DND-41 (cell line): ENCODE measurements at regions not wholly inside any gene's neighbourhood (a gene's known extent, or its start where the extent isn't known, plus 50 kb on each side); places are given as distances from the start of the nearest gene placed in this dataset.

ENCODE experiments used
- ATAC-seq: fragments of 200-7000 bp; cut with Tn5 transposase; 3 replicates; pipeline ENCODE4 v1.9.1; 2021; ENCODE audit warnings: low read depth; ENCODE audit not compliant: insufficient read depth
- DNase-seq: peaks from one replicate; pipeline ENCODE4 v3.0.0-alpha.2; 2020
- H2AFZ ChIP-seq: 2 replicates; pipeline ENCODE4 v1.6.0; 2012; ENCODE audit warnings: low read depth, low read length
- H3K27ac ChIP-seq: 2 replicates; pipeline ENCODE4 v1.5.1; 2012; ENCODE audit warnings: low read length, inconsistent platforms
- H3K27me3 ChIP-seq: fragments of 200-600 bp; sonication (generic); 2 replicates; pipeline ENCODE4 v1.6.0; 2012; ENCODE audit warnings: low read length, mild to moderate bottlenecking, inconsistent platforms; ENCODE audit not compliant: insufficient read depth, poor library complexity
- H3K36me3 ChIP-seq: 2 replicates; pipeline ENCODE4 v1.5.1; 2012; ENCODE audit warnings: low read length, inconsistent platforms; ENCODE audit not compliant: insufficient read depth
- H3K4me1 ChIP-seq: 2 replicates; pipeline ENCODE4 v1.5.1; 2012; ENCODE audit warnings: mild to moderate bottlenecking, low read length; ENCODE audit not compliant: insufficient read depth
- H3K4me2 ChIP-seq: 2 replicates; pipeline ENCODE4 v1.6.0; 2012; ENCODE audit warnings: mild to moderate bottlenecking, moderate library complexity, low read length, inconsistent platforms; ENCODE audit not compliant: insufficient read depth
- H3K4me3 ChIP-seq, 2 experiments: fragments of 200-600 bp in 1 of 2; shearing (Covaris generic) in 1 of 2; 2 replicates each; pipeline ENCODE4 v1.5.1; 2012 to 2016; ENCODE audit warnings: inconsistent platforms in 2 of 2, low read length in 2 of 2, mild to moderate bottlenecking in 2 of 2, low read depth in 1 of 2, moderate library complexity in 1 of 2
- H3K79me2 ChIP-seq: 2 replicates; pipeline ENCODE4 v1.6.0; 2012; ENCODE audit warnings: low read length, inconsistent platforms; ENCODE audit not compliant: insufficient read depth
- H3K9ac ChIP-seq: 2 replicates; pipeline ENCODE4 v1.6.0; 2012; ENCODE audit warnings: low read depth, mild to moderate bottlenecking, inconsistent platforms, low read length, moderate library complexity
- H3K9me3 ChIP-seq: 2 replicates; pipeline ENCODE4 v1.5.1; 2012; ENCODE audit warnings: low read length, moderate library complexity, mild to moderate bottlenecking, inconsistent platforms; ENCODE audit not compliant: insufficient read depth, severe bottlenecking
- H4K20me1 ChIP-seq: 2 replicates; pipeline ENCODE4 v1.6.0; 2012; ENCODE audit warnings: low read length; ENCODE audit not compliant: insufficient read depth
- EZH2 ChIP-seq: IDR thresholded peaks from 3 replicates; pipeline ENCODE4 v1.6.1; 2012; ENCODE audit warnings: borderline replicate concordance, low read depth, mild to moderate bottlenecking, moderate library complexity, low read length, inconsistent platforms; ENCODE audit not compliant: severe bottlenecking
- TF ChIP-seq, protein P1 (sequence below): IDR thresholded peaks from 2 replicates; pipeline ENCODE4 v1.5.1; 2012; ENCODE audit warnings: borderline replicate concordance, low read length, moderate library complexity, mild to moderate bottlenecking; ENCODE audit not compliant: poor library complexity, severe bottlenecking; ENCODE audit errors: extremely low read depth

DNA sequence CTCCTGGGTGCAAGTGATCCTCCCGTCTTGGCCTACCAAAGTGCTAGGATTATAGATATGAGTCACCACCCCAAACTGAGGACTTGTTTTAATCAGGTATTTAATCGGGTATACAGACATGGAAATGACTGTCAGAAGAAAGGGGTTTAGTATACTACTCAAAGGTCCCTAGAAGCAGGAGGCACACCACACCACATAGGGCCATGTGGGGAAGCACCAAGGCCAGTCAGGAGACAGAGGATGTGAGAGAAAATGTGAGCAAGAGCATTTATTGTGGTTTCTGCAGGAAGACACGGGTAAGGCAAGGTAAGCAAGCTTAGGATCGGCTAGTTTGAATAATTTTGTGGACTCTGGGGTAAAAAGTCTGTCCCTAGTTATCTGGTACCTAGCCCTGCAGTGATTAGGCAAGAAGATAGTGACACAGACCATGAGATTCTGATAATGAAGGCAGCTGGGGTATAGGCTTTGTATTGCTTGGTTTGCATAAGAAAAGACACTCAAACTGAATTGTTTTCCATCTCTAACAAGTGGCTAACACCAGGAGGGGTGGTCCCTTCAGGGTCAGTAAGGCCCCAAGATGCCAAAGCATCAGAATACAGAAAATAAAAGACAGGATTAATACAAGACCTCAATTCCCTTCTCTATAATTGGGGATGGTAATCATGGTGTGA lies 408.8 kb upstream of the F9 start:
- H2AFZ ChIP-seq, result no peak overlapping the region
- no peak for DNase-seq
- TF ChIP-seq EZH2, result no peak
- TF ChIP-seq, protein P1, sequence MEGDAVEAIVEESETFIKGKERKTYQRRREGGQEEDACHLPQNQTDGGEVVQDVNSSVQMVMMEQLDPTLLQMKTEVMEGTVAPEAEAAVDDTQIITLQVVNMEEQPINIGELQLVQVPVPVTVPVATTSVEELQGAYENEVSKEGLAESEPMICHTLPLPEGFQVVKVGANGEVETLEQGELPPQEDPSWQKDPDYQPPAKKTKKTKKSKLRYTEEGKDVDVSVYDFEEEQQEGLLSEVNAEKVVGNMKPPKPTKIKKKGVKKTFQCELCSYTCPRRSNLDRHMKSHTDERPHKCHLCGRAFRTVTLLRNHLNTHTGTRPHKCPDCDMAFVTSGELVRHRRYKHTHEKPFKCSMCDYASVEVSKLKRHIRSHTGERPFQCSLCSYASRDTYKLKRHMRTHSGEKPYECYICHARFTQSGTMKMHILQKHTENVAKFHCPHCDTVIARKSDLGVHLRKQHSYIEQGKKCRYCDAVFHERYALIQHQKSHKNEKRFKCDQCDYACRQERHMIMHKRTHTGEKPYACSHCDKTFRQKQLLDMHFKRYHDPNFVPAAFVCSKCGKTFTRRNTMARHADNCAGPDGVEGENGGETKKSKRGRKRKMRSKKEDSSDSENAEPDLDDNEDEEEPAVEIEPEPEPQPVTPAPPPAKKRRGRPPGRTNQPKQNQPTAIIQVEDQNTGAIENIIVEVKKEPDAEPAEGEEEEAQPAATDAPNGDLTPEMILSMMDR, result no peak
- no peaks in the 10 kb centered on the region for H4K20me1 ChIP-seq
- H3K27ac ChIP-seq, result no peak overlapping the region
- no peaks in the 10 kb centered on the region for H3K4me1 ChIP-seq
- ATAC-seq, result no peak
- no peak overlapping the region for H3K4me2 ChIP-seq
- no peak overlapping the region for H3K9ac ChIP-seq
- no peak overlapping the region for H3K4me3 ChIP-seq
- H3K27me3 ChIP-seq, result no peaks in the 10 kb centered on the region
- H3K79me2 ChIP-seq, result no peaks in the 10 kb centered on the region
- H3K36me3 ChIP-seq, result no peaks in the 10 kb centered on the region
- no peaks in the 10 kb centered on the region for H3K9me3 ChIP-seq

DNA sequence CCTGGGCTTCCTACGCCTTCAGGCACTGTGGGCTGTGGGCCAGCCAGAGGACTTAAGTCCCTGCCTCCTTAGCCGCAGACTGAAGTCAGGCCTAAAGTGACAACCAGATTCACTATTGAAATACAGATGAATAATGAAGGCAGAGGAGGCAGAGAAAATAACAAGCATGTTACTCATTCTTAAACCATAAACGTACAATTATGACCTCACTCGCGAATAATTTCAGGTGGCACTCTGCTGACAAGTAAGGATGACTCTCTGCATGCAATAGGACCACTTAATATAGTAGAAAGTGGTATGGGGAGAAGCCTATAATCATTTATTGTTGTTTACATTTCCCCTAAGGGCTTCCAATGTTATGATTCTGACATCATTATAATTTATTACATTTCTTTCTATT lies 409.2 kb upstream of the FGF13 start:
- H3K4me2 ChIP-seq, result no peak overlapping the region
- no peak overlapping the region for H3K9ac ChIP-seq
- H3K9me3 ChIP-seq, result no peaks in the 10 kb centered on the region
- H4K20me1 ChIP-seq, result no peaks in the 10 kb centered on the region
- DNase-seq, result no peak
- no peak overlapping the region for H3K4me3 ChIP-seq
- H3K36me3 ChIP-seq, result no peaks in the 10 kb centered on the region
- no peak overlapping the region for H3K27ac ChIP-seq
- no peaks in the 10 kb centered on the region for H3K4me1 ChIP-seq
- no peak for ATAC-seq
- H2AFZ ChIP-seq, result no peak overlapping the region
- no peaks in the 10 kb centered on the region for H3K79me2 ChIP-seq
- TF ChIP-seq, protein P1, result no peak
- TF ChIP-seq EZH2, result no peak
- H3K27me3 ChIP-seq, result no peaks in the 10 kb centered on the region

DNA sequence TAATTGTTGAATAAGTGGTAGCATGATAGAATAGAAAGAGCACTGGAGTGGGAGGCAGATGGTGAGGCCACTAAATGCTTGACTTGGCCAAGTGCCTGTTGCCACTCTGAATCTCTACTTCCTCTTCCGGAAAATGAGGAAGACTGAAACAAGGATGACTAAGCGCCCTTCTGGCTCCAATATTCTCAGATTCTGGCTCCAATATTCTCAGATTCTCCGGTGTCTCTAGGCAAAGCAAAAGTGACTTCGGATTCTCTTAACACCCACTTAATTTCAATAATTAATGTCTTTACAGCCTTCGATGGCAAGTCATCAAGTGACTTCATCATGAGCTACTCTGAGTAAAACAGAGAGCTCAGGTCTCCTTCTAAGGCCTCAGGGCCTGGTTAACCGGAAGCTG lies 402.2 kb upstream of the FGF13 start:
- Histone ChIP-seq H3K27me3 (no peaks in the 10 kb centered on the region), H3K27ac (no peak overlapping the region), H3K9ac (no peak overlapping the region), H3K4me1 (no peaks in the 10 kb centered on the region), H3K4me2 (no peak overlapping the region), H3K4me3 (no peak overlapping the region), H2AFZ (no peak overlapping the region), H3K36me3 (no peaks in the 10 kb centered on the region), H3K9me3 (no peaks in the 10 kb centered on the region), H3K79me2 (no peaks in the 10 kb centered on the region), H4K20me1 (no peaks in the 10 kb centered on the region)
- TF ChIP-seq, protein P1, result no peak
- TF ChIP-seq EZH2, result no peak
- ATAC-seq (no peak), DNase-seq (no peak)
